WI38 (cell line): ENCODE measurements at regions not wholly inside any gene's neighbourhood (a gene's known extent, or its start where the extent isn't known, plus 50 kb on each side); places are given as distances from the start of the nearest gene placed in this dataset.
A peak's percentile ranks its signal among the peaks of the same experiment; 100 is the strongest.

Experiments
- H3K4me3 ChIP-seq: 2 replicates; pipeline ENCODE4 v1.5.1; 2011; ENCODE audit warnings: low read depth, mild to moderate bottlenecking, control low read depth, low read length
- TF ChIP-seq, protein P1 (sequence below): IDR thresholded peaks from 2 replicates; pipeline ENCODE4 v1.5.1; 2012; ENCODE audit warnings: low read depth, mild to moderate bottlenecking, control low read depth, low read length

- TF ChIP-seq, protein P1, sequence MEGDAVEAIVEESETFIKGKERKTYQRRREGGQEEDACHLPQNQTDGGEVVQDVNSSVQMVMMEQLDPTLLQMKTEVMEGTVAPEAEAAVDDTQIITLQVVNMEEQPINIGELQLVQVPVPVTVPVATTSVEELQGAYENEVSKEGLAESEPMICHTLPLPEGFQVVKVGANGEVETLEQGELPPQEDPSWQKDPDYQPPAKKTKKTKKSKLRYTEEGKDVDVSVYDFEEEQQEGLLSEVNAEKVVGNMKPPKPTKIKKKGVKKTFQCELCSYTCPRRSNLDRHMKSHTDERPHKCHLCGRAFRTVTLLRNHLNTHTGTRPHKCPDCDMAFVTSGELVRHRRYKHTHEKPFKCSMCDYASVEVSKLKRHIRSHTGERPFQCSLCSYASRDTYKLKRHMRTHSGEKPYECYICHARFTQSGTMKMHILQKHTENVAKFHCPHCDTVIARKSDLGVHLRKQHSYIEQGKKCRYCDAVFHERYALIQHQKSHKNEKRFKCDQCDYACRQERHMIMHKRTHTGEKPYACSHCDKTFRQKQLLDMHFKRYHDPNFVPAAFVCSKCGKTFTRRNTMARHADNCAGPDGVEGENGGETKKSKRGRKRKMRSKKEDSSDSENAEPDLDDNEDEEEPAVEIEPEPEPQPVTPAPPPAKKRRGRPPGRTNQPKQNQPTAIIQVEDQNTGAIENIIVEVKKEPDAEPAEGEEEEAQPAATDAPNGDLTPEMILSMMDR = no peak
- H3K4me3 ChIP-seq = no peak overlapping the region
These were observed 150.3 kb upstream of the SLC24A2 start for GRCh38 chr9:19938990-19939733.

GRCh38 chr9:19937121-19937520 lies 148.3 kb upstream of the SLC24A2 start:
- H3K4me3 ChIP-seq = no peak overlapping the region
- TF ChIP-seq, protein P1 = no peak

DNA sequence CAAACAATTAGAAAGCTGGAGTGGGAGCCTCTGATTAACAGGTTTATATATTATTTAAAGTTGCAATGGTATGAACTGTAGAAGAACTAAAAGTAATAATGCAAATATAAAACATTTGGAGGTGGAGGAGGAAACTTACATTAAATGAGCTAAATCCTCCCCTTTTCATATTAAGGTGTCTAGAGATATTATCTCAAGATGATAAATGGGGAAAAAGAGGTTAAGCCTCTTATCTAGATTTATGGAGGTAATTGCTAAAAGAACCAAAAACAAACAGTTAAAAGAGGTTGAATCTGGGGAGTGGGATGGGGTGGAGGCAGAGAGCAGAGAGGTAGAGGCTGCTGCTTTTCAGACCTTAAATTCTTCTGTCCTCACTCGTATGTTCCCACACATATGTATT lies 147.8 kb upstream of the SLC24A2 start:
- H3K4me3 ChIP-seq = no peak overlapping the region
- TF ChIP-seq, protein P1 = no peak

DNA sequence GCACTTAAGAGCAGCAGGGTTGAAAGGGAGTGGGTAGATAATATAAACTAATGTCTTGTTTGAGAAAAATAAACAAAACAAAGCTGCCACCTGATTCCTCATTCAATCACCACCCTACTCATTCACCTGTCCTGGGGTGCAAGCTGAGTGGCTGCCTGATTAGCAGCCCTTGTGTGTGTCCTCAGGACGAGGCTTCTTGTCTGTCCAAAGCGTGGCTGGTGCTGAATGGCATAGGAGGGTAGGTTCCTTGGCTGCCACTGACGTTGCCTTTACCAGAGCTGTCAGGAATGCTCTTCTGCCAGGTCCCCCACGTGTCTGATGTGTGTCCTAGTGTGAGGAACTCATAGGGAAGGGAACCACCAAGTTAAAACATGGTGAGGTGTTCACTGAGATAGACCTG lies 146.6 kb upstream of the SLC24A2 start:
- TF ChIP-seq, protein P1 = no peak
- no peak overlapping the region for H3K4me3 ChIP-seq

- TF ChIP-seq, protein P1 = no peak
- H3K4me3 ChIP-seq = peak overlapping the region; percentile 64
These were observed 145.5 kb upstream of the SLC24A2 start for GRCh38 chr9:19934301-19934871.

GRCh38 chr9:19931098-19931890 lies 142.5 kb upstream of the SLC24A2 start:
- TF ChIP-seq, protein P1 = no peak
- no peak overlapping the region for H3K4me3 ChIP-seq

DNA sequence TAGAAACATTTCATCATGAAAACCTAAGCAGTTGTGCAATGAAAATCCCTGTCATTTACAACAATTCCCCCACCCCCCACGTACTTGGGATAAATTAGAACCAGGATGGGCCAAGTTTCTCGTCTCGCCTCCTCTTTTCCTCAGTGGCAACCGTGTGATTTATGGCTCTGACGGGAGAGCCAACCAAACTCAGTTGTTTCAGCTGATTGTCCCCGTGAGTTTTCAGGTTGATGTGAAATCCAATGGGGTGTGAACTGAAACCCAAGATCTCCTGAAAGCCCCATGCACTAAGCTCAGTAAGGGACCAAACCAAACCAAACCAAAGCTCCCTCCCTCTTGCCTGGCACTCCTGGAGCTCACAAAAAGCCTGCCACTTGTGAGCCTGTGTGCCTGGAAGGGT lies 138.7 kb upstream of the SLC24A2 start:
- no peak overlapping the region for H3K4me3 ChIP-seq
- TF ChIP-seq, protein P1 = no peak
